ENCODE measurements at regions not wholly inside any gene's neighbourhood (a gene's known extent, or its start where the extent isn't known, plus 50 kb on each side); places are given as distances from the start of the nearest gene placed in this dataset.

- TF ChIP-seq POLR2A (IDR thresholded peaks at IDR 0.05) (no peak), CTCF (IDR thresholded peaks at IDR 0.05) (no peak)
These were observed 602.4 kb upstream of the RAB6C start for GRCh38 chr2:129377078-129377469.

All from right lobe of liver (tissue), 4 donors.